GM21619 (cell line): ENCODE measurements at regions not wholly inside any gene's neighbourhood (a gene's known extent, or its start where the extent isn't known, plus 50 kb on each side); places are given as distances from the start of the nearest gene placed in this dataset.

Experiments
- ATAC-seq: cut with Tn5 transposase; IDR thresholded peaks from one replicate; pipeline ENCODE4 v1.9.1; 2021; ENCODE audit not compliant: unreplicated experiment

- no peak for ATAC-seq
These were observed 136.1 kb upstream of the FAM83B start for GRCh38 chr6:54710456-54710855.

- ATAC-seq: no peak
These were observed 130.6 kb upstream of the FAM83B start for GRCh38 chr6:54716010-54716409.

- ATAC-seq: no peak
These were observed 129.7 kb upstream of the FAM83B start for GRCh38 chr6:54716877-54717276.

- peak; percentile 88 for ATAC-seq
These were observed 128.6 kb upstream of the FAM83B start for GRCh38 chr6:54717849-54718455.

DNA sequence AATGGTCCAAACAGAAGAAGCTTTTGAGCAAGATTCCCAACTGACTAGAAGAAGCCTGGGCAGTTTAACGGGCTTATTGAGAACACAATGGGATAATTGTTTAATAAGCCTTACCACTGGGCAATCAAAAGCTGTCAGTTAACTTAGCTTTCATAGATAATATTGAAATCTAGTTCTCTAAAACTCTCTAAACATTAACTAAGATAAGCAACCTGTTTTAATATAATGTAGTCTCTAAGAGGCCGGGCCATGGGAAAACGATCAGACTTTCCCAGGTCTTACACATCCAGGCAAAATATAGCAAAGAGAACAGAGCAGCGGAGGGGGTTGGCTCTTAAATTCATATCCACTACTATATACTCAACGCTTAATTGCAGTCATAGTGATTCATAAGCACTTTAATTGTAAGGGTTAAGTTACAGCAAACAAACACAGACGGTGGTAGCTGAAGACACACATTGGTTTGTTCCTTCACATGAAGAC, 128.0 kb upstream of the FAM83B start:
- no peak for ATAC-seq

- no peak for ATAC-seq
These were observed 127.4 kb upstream of the FAM83B start for GRCh38 chr6:54719131-54719530.

- ATAC-seq: no peak
These were observed 126.9 kb upstream of the FAM83B start for GRCh38 chr6:54719633-54720032.

DNA sequence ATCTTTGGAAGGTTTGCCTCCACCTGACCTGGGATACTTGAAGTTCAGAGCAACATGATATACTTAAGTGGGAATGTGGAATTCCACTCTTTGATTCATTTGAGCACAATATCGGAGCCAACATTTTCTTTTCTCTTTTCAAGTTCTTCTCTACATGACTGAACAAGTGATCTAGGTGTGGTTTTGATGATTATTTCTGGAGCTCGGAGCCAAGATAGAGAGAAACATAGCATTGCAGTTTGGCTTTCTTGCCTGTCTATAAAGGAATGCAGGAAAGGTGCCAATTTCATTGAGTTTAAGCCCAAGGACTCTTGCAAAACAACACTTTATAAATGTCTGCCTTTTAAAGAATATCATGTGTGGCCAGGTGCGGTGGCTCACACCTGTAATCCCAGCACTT, 124.2 kb upstream of the FAM83B start:
- ATAC-seq: no peak

DNA sequence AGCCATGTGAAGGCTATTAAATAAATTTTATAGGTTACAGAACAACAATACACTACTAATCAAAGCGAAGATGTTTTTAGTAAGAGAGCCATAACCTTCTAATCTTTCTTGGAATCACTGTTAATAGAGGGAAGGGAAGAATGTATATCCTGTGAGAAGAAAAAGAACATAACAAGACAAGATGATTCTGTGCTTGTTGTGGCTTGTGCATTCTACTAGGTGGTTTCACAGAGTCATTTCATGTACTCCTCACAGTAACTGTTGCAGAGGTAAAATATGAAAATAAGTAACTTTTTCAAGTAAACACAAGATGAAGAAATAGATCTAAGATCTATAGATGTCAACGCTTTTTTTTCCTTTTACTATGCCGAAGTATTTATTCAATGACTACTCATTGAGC, 116.9 kb upstream of the FAM83B start:
- no peak for ATAC-seq

DNA sequence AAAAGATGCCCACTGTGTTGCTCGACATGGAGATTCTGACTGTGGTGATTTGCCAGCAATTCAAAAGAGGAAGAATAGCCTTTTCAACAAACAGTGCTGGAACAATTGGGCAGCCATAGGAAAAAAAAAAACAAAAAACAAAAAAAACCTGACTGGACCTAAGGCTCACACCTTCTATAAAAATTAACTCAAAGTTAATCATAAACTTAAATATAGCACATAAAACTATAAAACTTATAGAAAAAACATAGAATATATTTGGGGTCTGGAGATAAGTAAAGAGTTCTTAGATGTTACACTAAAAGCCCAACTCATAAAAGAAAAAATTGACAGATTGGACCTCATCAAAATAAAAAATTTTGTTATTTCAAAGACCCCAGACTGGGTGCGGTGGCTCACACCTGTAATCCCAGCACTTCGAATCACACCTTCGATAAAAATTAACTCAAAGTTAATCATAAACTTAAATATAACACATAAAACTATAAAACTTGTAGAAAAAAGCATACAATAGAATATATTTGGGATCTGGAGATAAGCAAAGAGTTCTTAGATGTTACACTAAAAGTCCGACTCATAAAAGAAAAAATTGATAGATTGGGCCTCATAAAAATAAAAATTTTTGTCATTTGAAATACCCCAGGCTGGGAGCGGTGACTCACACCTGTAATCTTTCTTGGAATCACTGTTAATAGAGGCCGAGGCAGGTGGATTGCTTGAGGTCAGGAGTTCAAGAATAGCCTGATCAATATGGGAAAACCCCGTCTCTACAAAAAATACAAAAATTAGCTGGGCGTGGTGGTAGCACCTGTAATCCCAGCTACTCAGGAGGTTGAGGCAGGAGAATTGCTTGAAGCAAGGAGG, 115.6 kb upstream of the FAM83B start:
- ATAC-seq: no peak

DNA sequence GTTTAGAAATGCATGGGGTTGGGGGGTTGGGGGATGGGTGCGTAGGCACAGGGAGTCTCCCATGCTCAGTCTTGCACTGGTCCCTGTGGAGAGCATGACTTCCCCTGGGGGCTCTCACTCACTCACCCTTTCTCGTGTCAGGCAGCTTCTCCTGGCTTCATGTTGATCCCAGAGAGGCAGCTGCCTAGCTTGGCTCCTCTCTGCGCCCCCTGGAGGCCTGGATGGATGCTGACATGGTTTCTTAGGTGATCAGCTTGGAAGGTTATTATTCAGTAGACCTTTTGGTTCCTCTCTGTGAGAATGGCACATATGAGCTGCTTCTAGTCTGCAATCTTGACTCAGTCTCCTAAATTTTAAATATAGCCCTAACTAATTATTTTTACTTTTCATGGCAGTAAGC, 109.3 kb upstream of the FAM83B start:
- no peak for ATAC-seq

DNA sequence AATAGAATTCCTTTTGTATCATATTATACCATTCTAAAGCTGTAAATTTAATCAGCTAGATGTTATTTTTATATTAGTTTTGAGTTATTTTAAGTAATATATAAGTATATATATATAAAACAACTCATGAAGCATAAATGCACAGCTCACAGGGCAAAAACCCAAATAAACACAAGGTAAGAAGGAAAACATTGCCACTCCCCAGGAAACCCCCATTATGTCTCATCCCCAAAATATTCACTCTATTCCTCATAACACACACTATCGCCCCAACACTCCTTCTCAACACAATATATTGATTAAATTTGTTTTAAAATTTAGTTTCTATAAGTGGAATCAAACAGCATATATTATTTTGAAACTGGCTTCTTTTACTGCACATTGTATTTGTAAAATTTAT, 98.6 kb upstream of the FAM83B start:
- no peak for ATAC-seq

DNA sequence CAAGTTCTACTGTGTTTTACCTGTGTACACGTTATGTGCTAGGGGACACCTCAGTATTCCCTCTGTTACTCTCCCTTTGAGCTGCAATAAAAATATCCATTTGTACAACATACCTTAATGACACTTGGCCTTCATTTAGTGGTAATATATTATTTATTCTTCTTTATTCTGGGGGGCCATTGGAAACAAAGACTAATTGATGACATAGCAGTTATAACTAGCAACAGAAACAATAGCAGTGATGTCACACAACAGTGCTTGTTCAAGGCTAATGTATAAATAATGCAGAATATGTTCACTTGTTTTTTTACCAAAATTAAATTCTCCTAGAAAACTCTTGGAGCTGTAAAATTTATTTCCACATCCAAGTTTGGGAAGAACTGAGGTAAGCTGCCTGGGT, 92.2 kb upstream of the FAM83B start:
- ATAC-seq: no peak

DNA sequence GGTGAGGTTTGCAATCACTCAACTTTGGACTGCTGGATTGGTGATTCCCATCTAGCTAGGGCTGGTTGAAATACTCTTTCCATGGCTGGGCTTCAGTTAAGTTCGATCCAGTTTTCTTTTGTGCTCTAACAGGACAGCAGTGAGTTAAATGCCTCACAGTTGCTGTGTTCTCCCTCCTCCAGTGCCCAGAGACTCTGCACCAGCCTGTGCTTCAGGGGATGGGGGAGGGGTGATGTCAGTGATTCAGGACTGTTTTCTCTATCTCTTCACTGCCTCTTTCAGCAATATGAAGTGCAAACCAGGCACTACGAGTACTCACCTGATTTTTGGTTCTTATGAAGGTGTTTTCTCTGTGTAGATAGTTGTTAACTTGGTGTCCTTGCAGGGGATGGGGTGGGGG, 88.2 kb upstream of the FAM83B start:
- ATAC-seq: no peak

DNA sequence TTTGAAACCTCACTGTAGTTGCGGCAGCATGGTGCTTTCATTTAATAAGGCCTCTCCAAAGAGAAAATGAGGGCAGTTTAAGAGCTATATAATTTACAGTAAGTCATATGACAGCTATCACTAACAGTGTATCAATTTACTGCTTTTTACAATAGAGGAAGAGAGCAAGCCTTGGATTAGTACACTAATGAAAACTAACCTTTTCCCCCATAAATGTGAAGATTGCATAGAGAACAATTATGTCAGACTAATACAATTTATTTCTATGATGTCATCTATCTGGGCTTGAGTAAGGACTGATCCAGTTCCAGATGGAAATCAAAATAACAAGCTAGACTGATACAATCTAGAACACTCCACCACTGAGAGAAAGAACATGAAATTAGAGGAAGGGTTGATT, 78.1 kb upstream of the FAM83B start:
- no peak for ATAC-seq

DNA sequence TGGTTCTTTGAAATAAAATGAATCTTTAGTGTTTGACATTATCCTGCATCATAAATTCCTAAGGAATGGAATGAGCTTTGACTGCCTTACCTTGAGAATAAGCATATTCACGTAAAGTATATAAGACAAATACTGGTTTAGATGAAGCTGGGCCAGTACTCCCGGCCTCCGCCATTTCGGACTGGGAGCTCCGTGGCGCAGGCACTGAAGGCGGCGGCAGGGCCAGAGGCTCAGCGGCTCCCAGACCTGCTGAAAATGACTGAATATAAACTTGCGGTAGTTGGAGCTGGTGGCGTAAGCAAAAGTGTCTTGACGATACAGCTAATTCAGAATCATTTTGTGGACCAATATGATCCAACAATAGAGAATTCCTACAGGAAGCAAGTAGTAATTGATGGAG, 76.2 kb upstream of the FAM83B start:
- ATAC-seq: no peak

DNA sequence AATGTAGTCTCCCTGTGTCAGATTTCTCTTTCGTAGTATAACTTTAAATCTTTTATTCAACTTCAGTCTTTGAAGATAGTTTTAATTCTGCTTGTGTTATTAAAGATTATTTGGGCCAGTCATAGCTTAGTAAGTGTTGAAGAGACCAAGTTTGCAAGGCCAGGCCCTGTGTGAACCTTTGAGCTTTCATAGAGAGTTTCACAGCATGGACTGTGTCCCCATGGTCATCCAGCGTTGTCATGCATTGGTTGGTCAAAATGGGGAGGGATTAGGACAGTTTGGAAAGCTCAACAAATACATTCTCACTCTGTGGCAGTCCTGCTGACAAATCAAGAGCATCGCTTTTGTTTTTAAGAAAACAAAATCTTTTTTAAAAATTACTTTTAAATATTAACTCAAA, 74.6 kb upstream of the FAM83B start:
- no peak for ATAC-seq

- ATAC-seq: no peak
These were observed 74.0 kb upstream of the FAM83B start for GRCh38 chr6:54772610-54773009.

GRCh38 chr6:54775576-54775975, 71.0 kb upstream of the FAM83B start:
- ATAC-seq: no peak

DNA sequence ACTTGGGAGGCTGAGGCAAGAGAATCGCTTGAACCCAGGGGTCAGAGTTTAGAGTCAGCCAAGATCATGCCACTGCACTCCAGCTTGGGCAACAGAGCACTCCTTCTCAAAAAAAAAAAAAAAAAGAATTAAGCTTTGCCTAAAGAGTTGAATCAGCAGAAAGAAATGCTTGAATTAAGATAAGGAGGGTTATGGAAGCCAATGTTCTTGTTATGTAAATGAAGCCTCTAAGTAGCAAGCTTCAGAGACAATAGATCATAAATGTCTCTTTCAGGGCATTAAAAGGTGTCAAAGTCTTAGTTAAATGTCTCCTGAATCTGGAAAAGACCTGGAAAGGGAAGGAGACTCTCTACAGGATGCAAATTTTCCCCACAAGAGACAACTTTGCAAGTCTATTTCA, 69.7 kb upstream of the FAM83B start:
- ATAC-seq: no peak

- ATAC-seq: no peak
These were observed 67.8 kb upstream of the FAM83B start for GRCh38 chr6:54778731-54779130.

- no peak for ATAC-seq
These were observed 62.6 kb upstream of the FAM83B start for GRCh38 chr6:54784011-54784410.

DNA sequence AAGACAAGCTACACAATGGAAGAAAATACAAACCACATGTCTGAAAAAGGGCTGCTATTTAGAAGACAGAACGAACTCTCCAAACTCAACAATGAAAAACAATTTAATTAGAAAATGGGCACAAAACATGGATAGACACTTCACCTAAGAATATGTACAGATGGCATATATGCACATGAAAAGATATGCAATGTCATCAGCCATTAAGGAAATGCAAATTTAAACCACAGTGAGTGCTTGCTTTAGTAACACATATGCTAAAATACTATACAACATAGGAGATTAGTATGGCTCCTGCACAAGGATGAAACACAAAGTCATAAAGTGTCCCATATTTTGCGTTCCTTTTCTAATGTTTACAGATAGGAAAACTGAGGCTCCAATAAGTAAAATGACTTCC, 60.4 kb upstream of the FAM83B start:
- no peak for ATAC-seq
